Esophagus squamous epithelium (tissue), 5 donors: ENCODE measurements at regions not wholly inside any gene's neighbourhood (a gene's known extent, or its start where the extent isn't known, plus 50 kb on each side); places are given as distances from the start of the nearest gene placed in this dataset.

Source experiments
- DNase-seq: peaks from one replicate; lab custom pipeline; 2025; lab: John Stamatoyannopoulos, UW
- H3K27ac ChIP-seq, 4 donors: fragments of 200-600 bp; sonication (generic); one replicate each; pipeline ENCODE4 v1.5.1; 2016 to 2019; ENCODE audit warnings: mild to moderate bottlenecking in 1 of 4
- H3K27me3 ChIP-seq, 4 donors: fragments of 200-600 bp; sonication (generic); 1 replicate in 3 of 4; 2 replicates in 1 of 4; pipeline versions ENCODE4 v1.5.1 to v1.6.0; 2017 to 2021; ENCODE audit warnings: antibody characterized with exemption in 1 of 4
- H3K36me3 ChIP-seq, 3 donors: fragments of 200-600 bp; sonication (generic); one replicate each; pipeline ENCODE4 v1.5.1; 2016 to 2019
- H3K4me1 ChIP-seq, 3 donors: fragments of 200-600 bp; sonication (generic); one replicate each; pipeline ENCODE4 v1.5.1; 2017 to 2019
- H3K4me3 ChIP-seq, 4 donors: fragments of 200-600 bp; sonication (generic); 1 replicate in 3 of 4; 2 replicates in 1 of 4; pipeline ENCODE4 v1.5.1; 2016 to 2019; ENCODE audit warnings: mild to moderate bottlenecking in 2 of 4, moderate library complexity in 1 of 4
- H3K9me3 ChIP-seq, 3 donors: fragments of 200-600 bp; sonication (generic); one replicate each; pipeline ENCODE4 v1.5.1; 2016 to 2019
- POLR2A ChIP-seq, 4 donors: fragments of 450-650 bp; IDR thresholded peaks; one replicate each; pipeline ENCODE4 v1.6.1; 2017; ENCODE audit warnings: antibody characterized with exemption in 4 of 4, mild to moderate bottlenecking in 4 of 4, moderate library complexity in 3 of 4
- WGBS, 2 donors: methylation state at CpG; one replicate each; pipeline ENCODE4 v1.1.5; 2018; 5-methylcytosine and 5-hydroxymethylcytosine counted together
- intact Hi-C: fragments of 100-400 bp; cut with DNase I; formaldehyde crosslinking; loops from one replicate; pipeline ENCODE4 v1.15.0; 2022
- TF ChIP-seq, protein P1 (sequence below), 6 experiments: fragments of 450-650 bp in 4 of 6; fragments of 200-600 bp in 2 of 6; sonication (generic) in 2 of 6; IDR thresholded peaks; one replicate each; pipeline ENCODE4 v1.5.1; 2016 to 2019; ENCODE audit warnings: antibody characterized with exemption in 6 of 6, mild to moderate bottlenecking in 4 of 6, moderate library complexity in 4 of 6
- donor health status: DM: yes; HTN: yes; CAD: no.

DNA sequence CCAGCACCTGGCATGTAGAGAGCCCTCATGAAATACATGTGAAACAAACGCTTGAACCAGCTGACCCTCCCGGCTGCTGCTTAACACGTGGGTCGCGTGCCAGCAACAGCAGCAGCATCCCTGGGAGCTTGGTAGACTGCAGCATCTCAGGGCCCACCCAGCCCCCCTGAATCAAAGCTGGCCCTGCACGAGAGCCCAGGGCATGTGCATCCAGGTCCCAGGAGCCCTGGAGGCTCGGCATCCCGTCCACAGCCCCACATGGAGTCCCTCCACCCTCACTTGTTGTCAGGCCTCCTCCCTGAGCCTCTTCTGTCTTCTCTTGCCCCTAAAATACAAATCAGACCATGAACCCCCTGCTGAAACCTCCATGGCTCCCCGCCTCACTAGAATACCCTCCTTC lies 123.1 kb downstream of the MATN1 start:
- Histone ChIP-seq H3K27ac (no peak overlapping the region), H3K9me3 (no peaks in the 10 kb centered on the region), H3K4me1 (no peaks in the 10 kb centered on the region), H3K36me3 (no peaks in the 10 kb centered on the region), H3K27me3 (peaks cover 0 to 60% (median 0%) of the 10 kb centered on the region in 4 donors), H3K4me3 (no peak overlapping the region)
- WGBS, 2 donors, result 88 to 89% methylated on average over 8 of the region's 9 CpGs
- DNase-seq, result no peak
- intact Hi-C loops, result no loop called here
- TF ChIP-seq, protein P1, sequence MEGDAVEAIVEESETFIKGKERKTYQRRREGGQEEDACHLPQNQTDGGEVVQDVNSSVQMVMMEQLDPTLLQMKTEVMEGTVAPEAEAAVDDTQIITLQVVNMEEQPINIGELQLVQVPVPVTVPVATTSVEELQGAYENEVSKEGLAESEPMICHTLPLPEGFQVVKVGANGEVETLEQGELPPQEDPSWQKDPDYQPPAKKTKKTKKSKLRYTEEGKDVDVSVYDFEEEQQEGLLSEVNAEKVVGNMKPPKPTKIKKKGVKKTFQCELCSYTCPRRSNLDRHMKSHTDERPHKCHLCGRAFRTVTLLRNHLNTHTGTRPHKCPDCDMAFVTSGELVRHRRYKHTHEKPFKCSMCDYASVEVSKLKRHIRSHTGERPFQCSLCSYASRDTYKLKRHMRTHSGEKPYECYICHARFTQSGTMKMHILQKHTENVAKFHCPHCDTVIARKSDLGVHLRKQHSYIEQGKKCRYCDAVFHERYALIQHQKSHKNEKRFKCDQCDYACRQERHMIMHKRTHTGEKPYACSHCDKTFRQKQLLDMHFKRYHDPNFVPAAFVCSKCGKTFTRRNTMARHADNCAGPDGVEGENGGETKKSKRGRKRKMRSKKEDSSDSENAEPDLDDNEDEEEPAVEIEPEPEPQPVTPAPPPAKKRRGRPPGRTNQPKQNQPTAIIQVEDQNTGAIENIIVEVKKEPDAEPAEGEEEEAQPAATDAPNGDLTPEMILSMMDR (IDR thresholded peaks at IDR 0.05), result no peak
- no peak for TF ChIP-seq POLR2A (IDR thresholded peaks at IDR 0.05)

DNA sequence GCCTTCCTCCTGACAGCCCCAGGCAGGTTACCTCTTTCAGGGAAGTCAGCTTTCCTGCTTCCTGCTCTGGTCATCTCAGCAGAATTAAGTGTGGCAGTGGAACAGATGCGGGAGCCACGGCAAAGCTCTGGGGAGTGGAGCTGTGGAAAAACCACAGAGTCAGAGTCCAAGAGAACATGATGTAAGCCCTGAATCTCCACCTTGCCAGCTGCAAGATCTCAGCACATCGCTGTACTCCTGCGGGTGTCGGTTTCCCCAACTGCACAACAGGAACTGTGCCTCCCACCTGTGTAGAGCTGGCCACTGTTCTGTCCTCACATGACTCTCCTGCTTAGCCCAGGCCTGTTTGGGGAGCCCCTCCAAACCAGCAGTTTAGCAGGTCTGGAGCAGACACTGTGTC lies 123.7 kb downstream of the MATN1 start:
- no peak for DNase-seq
- WGBS, 2 donors, result 73 to 75% methylated on average over 5 of the region's 5 CpGs
- no peaks in the 10 kb centered on the region for H3K36me3 ChIP-seq
- H3K27ac ChIP-seq, result no peak overlapping the region
- intact Hi-C loops, result no loop called here
- H3K27me3 ChIP-seq, result peaks cover 0 to 56% (median 0%) of the 10 kb centered on the region in 4 donors
- no peaks in the 10 kb centered on the region for H3K4me1 ChIP-seq
- H3K4me3 ChIP-seq, result no peak overlapping the region
- H3K9me3 ChIP-seq, result no peaks in the 10 kb centered on the region
- TF ChIP-seq, protein P1 (IDR thresholded peaks at IDR 0.05), result no peak
- TF ChIP-seq POLR2A (IDR thresholded peaks at IDR 0.05), result no peak

DNA sequence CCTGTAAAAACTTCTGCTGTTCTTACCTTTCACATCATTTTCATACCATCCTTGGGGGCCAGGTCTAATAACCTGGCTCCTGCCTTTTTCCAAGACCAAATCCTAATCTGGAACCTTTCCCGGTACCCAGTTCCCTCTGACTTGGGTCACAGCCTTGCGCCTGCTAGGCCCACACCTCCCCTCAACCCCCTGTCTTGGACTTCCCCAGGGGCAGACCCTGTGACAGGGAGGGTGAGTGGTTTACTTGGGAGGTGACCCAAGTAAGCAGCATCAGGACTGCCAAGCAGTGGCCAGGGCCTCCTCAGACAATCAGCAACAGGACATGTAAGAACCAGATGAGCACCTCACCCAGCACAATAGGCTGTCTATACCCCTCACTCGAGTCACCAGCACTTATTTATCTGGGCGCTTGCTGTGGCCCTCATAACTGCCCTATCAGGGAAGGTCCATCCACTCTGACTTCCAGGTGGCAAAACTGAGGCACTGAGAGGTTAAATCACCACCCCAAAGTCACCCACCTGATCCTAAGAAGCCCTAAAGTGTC lies 124.7 kb downstream of the MATN1 start:
- no peak overlapping the region for H3K27ac ChIP-seq
- intact Hi-C loops, result no loop called here
- TF ChIP-seq POLR2A (IDR thresholded peaks at IDR 0.05), result no peak
- DNase-seq, result no peak
- 78 to 95% methylated on average over 4 of the region's 4 CpGs for WGBS, 2 donors
- H3K4me1 ChIP-seq, result no peaks in the 10 kb centered on the region
- H3K27me3 ChIP-seq, result peaks cover 0 to 54% (median 0%) of the 10 kb centered on the region in 4 donors
- H3K36me3 ChIP-seq, result no peaks in the 10 kb centered on the region
- no peak overlapping the region for H3K4me3 ChIP-seq
- H3K9me3 ChIP-seq, result no peaks in the 10 kb centered on the region

DNA sequence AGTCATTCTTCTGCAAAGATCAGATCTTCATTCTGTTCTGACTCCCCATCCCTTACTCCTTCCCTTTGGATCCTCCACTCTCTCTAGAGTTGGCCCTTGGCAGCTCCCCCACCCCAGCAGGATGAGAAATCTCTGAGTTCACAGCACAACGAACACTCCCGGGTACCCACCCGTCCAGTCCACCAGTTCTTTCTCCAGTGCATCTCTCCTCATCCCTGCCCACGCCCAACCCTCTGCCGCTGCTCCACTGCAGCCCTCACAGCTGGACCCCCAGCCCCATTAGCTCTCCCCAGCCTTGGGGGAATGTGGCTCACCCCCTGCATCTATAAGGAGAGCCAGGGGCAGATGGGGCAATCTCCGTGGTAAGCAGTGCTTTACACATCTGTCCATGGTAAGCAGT lies 125.7 kb downstream of the MATN1 start:
- H3K36me3 ChIP-seq, result no peaks in the 10 kb centered on the region
- no peaks in the 10 kb centered on the region for H3K9me3 ChIP-seq
- peaks cover 0 to 54% (median 0%) of the 10 kb centered on the region in 4 donors for H3K27me3 ChIP-seq
- intact Hi-C loops, result no loop called here
- 58 to 67% methylated on average over 5 to 6 of the region's 6 CpGs for whole genome bisulfite sequencing, 2 donors
- H3K4me3 ChIP-seq, result no peak overlapping the region
- TF ChIP-seq, protein P1 (IDR thresholded peaks at IDR 0.05), result no peak
- no peak for TF ChIP-seq POLR2A (IDR thresholded peaks at IDR 0.05)
- H3K4me1 ChIP-seq, result no peaks in the 10 kb centered on the region
- H3K27ac ChIP-seq, result no peak overlapping the region
- no peak for DNase-seq

DNA sequence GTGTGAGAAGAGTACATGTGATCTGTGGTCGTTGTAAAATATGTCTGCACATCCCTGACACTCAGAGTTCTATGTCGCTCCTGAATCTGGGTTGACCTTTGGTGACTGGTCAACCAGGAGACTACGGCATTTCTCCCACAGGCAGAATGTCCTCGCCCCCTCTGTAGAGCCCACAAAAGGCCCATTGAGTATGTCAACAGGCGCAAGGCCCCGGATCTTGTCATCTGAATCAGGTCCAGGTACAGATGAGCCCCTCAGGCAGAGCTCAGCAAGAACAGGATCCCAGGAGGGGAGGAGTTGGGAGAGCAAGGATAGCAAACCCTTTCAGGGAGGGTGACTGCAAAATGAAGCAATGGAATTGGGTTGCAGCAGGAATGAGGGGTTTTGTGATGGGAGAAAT lies 126.5 kb downstream of the MATN1 start:
- no peak overlapping the region for H3K27ac ChIP-seq
- H3K4me1 ChIP-seq, result no peaks in the 10 kb centered on the region
- 72 to 75% methylated on average over 3 to 6 of the region's 6 CpGs for WGBS, 2 donors
- no peak for DNase-seq
- H3K36me3 ChIP-seq, result no peaks in the 10 kb centered on the region
- intact Hi-C loops, result no loop called here
- no peak overlapping the region for H3K4me3 ChIP-seq
- no peaks in the 10 kb centered on the region for H3K9me3 ChIP-seq
- TF ChIP-seq, protein P1 (IDR thresholded peaks at IDR 0.05), result no peak
- TF ChIP-seq POLR2A (IDR thresholded peaks at IDR 0.05), result no peak
- peaks cover 0 to 52% (median 0%) of the 10 kb centered on the region in 4 donors for H3K27me3 ChIP-seq

DNA sequence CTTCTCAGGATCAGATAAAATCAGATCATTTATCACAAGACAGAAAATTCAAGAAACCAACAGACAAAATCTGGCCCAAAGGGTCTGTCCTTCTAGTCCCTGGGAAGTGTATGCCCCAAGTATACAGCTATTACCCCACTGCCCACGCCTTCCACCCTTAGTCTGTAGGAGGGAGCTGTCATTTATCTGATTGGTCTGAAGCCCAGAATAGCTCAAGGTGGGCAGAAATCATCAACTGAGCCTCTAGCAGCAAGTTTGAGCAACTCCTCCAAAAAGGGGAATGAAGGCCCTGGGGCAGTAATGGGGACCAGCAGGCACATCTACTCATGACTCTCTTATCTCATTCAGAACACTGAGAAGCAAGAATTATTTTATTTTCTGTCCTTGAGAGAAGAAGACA lies 126.9 kb downstream of the MATN1 start:
- Histone ChIP-seq H3K27me3 (peaks cover 0 to 47% (median 0%) of the 10 kb centered on the region in 4 donors), H3K9me3 (no peaks in the 10 kb centered on the region), H3K36me3 (no peaks in the 10 kb centered on the region), H3K4me1 (no peaks in the 10 kb centered on the region), H3K4me3 (no peak overlapping the region), H3K27ac (no peak overlapping the region)
- DNase-seq, result no peak
- intact Hi-C loops, result no loop called here
- WGBS, 2 donors, result 38 to 43% methylated on average over 1 of the region's 1 CpG
- TF ChIP-seq, protein P1 (IDR thresholded peaks at IDR 0.05), result no peak
